HG03025 (cell line): ENCODE measurements at regions not wholly inside any gene's neighbourhood (a gene's known extent, or its start where the extent isn't known, plus 50 kb on each side); places are given as distances from the start of the nearest gene placed in this dataset.
"Not testable (repeated sequence)": the region's sequence is repeated elsewhere in the genome, so short reads cannot be mapped to it uniquely, and the experiment has no call there.

ENCODE experiments used
- ATAC-seq: cut with Tn5 transposase; IDR thresholded peaks from one replicate; pipeline ENCODE4 v1.9.1; 2021; ENCODE audit warnings: mild to moderate bottlenecking, moderate library complexity; ENCODE audit not compliant: unreplicated experiment, low FRiP score

- ATAC-seq, result no peak
These were observed 221.4 kb downstream of the FAM43A start for GRCh38 chr3:194906970-194907629.

GRCh38 chr3:194907811-194908210 lies 222.1 kb downstream of the FAM43A start:
- ATAC-seq, result no peak

GRCh38 chr3:194908496-194908895 lies 222.8 kb downstream of the FAM43A start:
- no peak for ATAC-seq

GRCh38 chr3:194908972-194909371 lies 223.3 kb downstream of the FAM43A start:
- ATAC-seq, result no peak

- ATAC-seq, result no peak
These were observed 224.8 kb downstream of the FAM43A start for GRCh38 chr3:194910414-194910984.

- no peak for ATAC-seq
These were observed 227.6 kb downstream of the FAM43A start for GRCh38 chr3:194913316-194913715.

GRCh38 chr3:194924889-194925288 lies 239.2 kb downstream of the FAM43A start:
- not testable (repeated sequence) for ATAC-seq

- no peak for ATAC-seq
These were observed 239.9 kb downstream of the FAM43A start for GRCh38 chr3:194925614-194926013.

- no peak for ATAC-seq
These were observed 242.5 kb downstream of the FAM43A start for GRCh38 chr3:194928227-194928626.

GRCh38 chr3:194928831-194929577 lies 243.3 kb downstream of the FAM43A start:
- ATAC-seq, result no peak

GRCh38 chr3:194929578-194929960 lies 243.9 kb downstream of the FAM43A start:
- ATAC-seq, result no peak

- ATAC-seq, result no peak
These were observed 244.9 kb downstream of the FAM43A start for GRCh38 chr3:194930377-194931204.

GRCh38 chr3:194931347-194931746 lies 245.7 kb downstream of the FAM43A start:
- ATAC-seq, result no peak

- ATAC-seq, result no peak
These were observed 246.2 kb downstream of the FAM43A start for GRCh38 chr3:194931865-194932264.

GRCh38 chr3:194933465-194933864 lies 247.8 kb downstream of the FAM43A start:
- no peak for ATAC-seq

GRCh38 chr3:194935061-194935460 lies 249.4 kb downstream of the FAM43A start:
- ATAC-seq, result no peak

GRCh38 chr3:194935632-194936470 lies 250.2 kb downstream of the FAM43A start:
- ATAC-seq, result no peak

- ATAC-seq, result no peak
These were observed 251.0 kb downstream of the FAM43A start for GRCh38 chr3:194936659-194937058.

- ATAC-seq, result no peak
These were observed 251.5 kb downstream of the FAM43A start for GRCh38 chr3:194937144-194937543.

GRCh38 chr3:194937882-194938321 lies 252.2 kb downstream of the FAM43A start:
- no peak for ATAC-seq
